ENCODE measurements at regions not wholly inside any gene's neighbourhood (a gene's known extent, or its start where the extent isn't known, plus 50 kb on each side); places are given as distances from the start of the nearest gene placed in this dataset.

DNA sequence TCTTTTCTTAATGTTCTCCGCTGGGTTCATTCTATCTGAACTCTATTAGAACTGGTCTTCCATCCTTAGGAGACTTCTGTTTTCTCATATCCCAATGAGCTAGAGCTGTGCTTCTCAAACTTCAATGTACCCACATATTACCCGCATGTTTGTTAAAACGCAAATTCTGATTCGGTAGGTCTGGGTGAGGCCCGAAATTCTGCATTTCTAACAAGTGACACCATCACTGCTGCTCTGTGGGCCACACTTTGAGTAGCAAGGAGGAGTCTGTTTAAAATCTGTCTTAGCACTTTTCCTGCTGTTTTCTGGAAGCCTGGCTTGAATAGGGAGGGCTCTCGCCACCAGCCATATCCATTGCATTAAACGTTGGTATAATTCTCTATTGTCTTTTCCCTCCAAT, 151.9 kb upstream of the CLINT1 start:
- Histone ChIP-seq H4K20me1 (ENCODE audit: insufficient read depth, low read length) (no peaks in the 10 kb centered on the region), H3K9me2 (ENCODE audit: insufficient read depth, low read length) (no peaks in the 10 kb centered on the region), H3K4me3 (ENCODE audit: low read depth, low read length, poor library complexity, severe bottlenecking) (no peak overlapping the region), H3K4me1 (ENCODE audit: insufficient read depth, low read length, poor library complexity, severe bottlenecking) (no peaks in the 10 kb centered on the region), H3K9me3 (ENCODE audit: low read length) (no peaks in the 10 kb centered on the region), H3K4me2 (ENCODE audit: low read length) (no peak overlapping the region), H3K27ac (ENCODE audit: low read depth, low read length, poor library complexity, severe bottlenecking) (no peak overlapping the region), H2AFZ (ENCODE audit: low read length) (no peak overlapping the region), H3K79me2 (ENCODE audit: insufficient read depth, low read depth, low read length) (no peaks in the 10 kb centered on the region), H3K36me3 (ENCODE audit: insufficient read depth, low read length) (no peaks in the 10 kb centered on the region)
- CTCF ChIA-PET (ENCODE audit: unreplicated experiment) = no interaction called here
- BruUV-seq (replicated peaks) = no TSS peak
- POLR2A ChIA-PET = interaction anchor here (0.5 to 0.7 kb wide), 2 partner anchors 79 to 391 kb away, joined by 3 to 4 read pairs; no protein-coding TSS in a partner anchor
- DNase-seq (ENCODE audit: low spot score) = no peak
- intact Hi-C loops (cut with micrococcal nuclease; ENCODE audit: unreplicated experiment) = loop anchor here (10.0 kb wide), 1 partner anchor 1124 kb away; no protein-coding TSS in a partner anchor
- TF ChIP-seq, protein P1, sequence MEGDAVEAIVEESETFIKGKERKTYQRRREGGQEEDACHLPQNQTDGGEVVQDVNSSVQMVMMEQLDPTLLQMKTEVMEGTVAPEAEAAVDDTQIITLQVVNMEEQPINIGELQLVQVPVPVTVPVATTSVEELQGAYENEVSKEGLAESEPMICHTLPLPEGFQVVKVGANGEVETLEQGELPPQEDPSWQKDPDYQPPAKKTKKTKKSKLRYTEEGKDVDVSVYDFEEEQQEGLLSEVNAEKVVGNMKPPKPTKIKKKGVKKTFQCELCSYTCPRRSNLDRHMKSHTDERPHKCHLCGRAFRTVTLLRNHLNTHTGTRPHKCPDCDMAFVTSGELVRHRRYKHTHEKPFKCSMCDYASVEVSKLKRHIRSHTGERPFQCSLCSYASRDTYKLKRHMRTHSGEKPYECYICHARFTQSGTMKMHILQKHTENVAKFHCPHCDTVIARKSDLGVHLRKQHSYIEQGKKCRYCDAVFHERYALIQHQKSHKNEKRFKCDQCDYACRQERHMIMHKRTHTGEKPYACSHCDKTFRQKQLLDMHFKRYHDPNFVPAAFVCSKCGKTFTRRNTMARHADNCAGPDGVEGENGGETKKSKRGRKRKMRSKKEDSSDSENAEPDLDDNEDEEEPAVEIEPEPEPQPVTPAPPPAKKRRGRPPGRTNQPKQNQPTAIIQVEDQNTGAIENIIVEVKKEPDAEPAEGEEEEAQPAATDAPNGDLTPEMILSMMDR (conservative IDR thresholded peaks at IDR 0.05; ENCODE audit: low read length) = no peak
- TF ChIP-seq EZH2phosphoT487 (IDR thresholded peaks at IDR 0.05; ENCODE audit: borderline replicate concordance, low read depth, low read length) = no peak

DNA sequence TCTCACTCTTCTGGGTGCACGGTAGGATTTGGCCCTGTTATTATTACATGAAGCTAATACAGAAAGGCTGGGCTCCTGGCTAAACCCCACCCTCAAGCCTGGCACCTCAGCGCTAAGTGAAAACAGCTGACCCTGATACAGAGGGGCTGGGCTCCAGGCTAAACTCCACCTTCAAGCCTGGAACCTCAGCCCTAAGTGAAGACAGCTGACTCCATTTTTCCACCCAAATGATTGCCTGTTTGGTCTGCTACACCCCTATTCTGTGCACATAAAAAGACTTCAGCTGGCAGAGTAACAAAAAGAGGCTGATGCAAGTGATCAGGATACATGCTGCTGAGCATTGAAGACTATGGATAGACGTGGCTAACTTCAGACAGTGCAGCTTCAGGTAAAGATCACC, 148.4 kb upstream of the CLINT1 start:
- BruUV-seq (replicated peaks) = no TSS peak
- ChIA-PET POLR2A (interaction anchor here (0.6 to 1.0 kb wide), 3 partner anchors 15 to 326 kb away, joined by 3 to 9 read pairs (median 3); no protein-coding TSS in a partner anchor), CTCF (ENCODE audit: unreplicated experiment) (no interaction called here)
- Histone ChIP-seq H3K4me1 (ENCODE audit: insufficient read depth, low read length, poor library complexity, severe bottlenecking) (no peaks in the 10 kb centered on the region), H3K27ac (ENCODE audit: low read depth, low read length, poor library complexity, severe bottlenecking) (no peak overlapping the region), H2AFZ (ENCODE audit: low read length) (no peak overlapping the region), H3K9me2 (ENCODE audit: insufficient read depth, low read length) (no peaks in the 10 kb centered on the region), H3K9me3 (ENCODE audit: low read length) (peaks cover 3% of the 10 kb centered on the region; the same call in 1 of the 2 replicates), H3K79me2 (ENCODE audit: insufficient read depth, low read depth, low read length) (no peaks in the 10 kb centered on the region), H3K4me3 (ENCODE audit: low read depth, low read length, poor library complexity, severe bottlenecking) (no peak overlapping the region), H3K4me2 (ENCODE audit: low read length) (no peak overlapping the region), H3K36me3 (ENCODE audit: insufficient read depth, low read length) (no peaks in the 10 kb centered on the region), H4K20me1 (ENCODE audit: insufficient read depth, low read length) (no peaks in the 10 kb centered on the region)
- DNase-seq (ENCODE audit: low spot score) = no peak
- intact Hi-C loops (cut with micrococcal nuclease; ENCODE audit: unreplicated experiment) = no loop called here
- TF ChIP-seq, protein P1 (conservative IDR thresholded peaks at IDR 0.05; ENCODE audit: low read length) = no peak
- TF ChIP-seq EZH2phosphoT487 (IDR thresholded peaks at IDR 0.05; ENCODE audit: borderline replicate concordance, low read depth, low read length) = no peak

- ChIA-PET POLR2A (no interaction called here), CTCF (ENCODE audit: unreplicated experiment) (no interaction called here)
- no peak for DNase-seq (ENCODE audit: low spot score)
- H3K4me2 ChIP-seq (ENCODE audit: low read length) = no peak overlapping the region
- no peaks in the 10 kb centered on the region for H3K9me2 ChIP-seq (ENCODE audit: insufficient read depth, low read length)
- no peaks in the 10 kb centered on the region for H3K4me1 ChIP-seq (ENCODE audit: insufficient read depth, low read length, poor library complexity, severe bottlenecking)
- H4K20me1 ChIP-seq (ENCODE audit: insufficient read depth, low read length) = no peaks in the 10 kb centered on the region
- H3K36me3 ChIP-seq (ENCODE audit: insufficient read depth, low read length) = no peaks in the 10 kb centered on the region
- no peaks in the 10 kb centered on the region for H3K79me2 ChIP-seq (ENCODE audit: insufficient read depth, low read depth, low read length)
- H2AFZ ChIP-seq (ENCODE audit: low read length) = no peak overlapping the region
- no peak overlapping the region for H3K27ac ChIP-seq (ENCODE audit: low read depth, low read length, poor library complexity, severe bottlenecking)
- H3K9me3 ChIP-seq (ENCODE audit: low read length) = no peaks in the 10 kb centered on the region
- BruUV-seq (replicated peaks) = no TSS peak
- TF ChIP-seq EZH2phosphoT487 (IDR thresholded peaks at IDR 0.05; ENCODE audit: borderline replicate concordance, low read depth, low read length) = no peak
- TF ChIP-seq, protein P1 (conservative IDR thresholded peaks at IDR 0.05; ENCODE audit: low read length) = no peak
- H3K4me3 ChIP-seq (ENCODE audit: low read depth, low read length, poor library complexity, severe bottlenecking) = no peak overlapping the region
- intact Hi-C loops (cut with micrococcal nuclease; ENCODE audit: unreplicated experiment) = no loop called here
These were observed 140.8 kb upstream of the CLINT1 start for GRCh38 chr5:157999696-158000095.
